ENCODE measurements at regions not wholly inside any gene's neighbourhood (a gene's known extent, or its start where the extent isn't known, plus 50 kb on each side); places are given as distances from the start of the nearest gene placed in this dataset.

- TF ChIP-seq POLR2A (IDR thresholded peaks at IDR 0.05; ENCODE audit: low read depth, low read length) (no peak), GATA2 (IDR thresholded peaks at IDR 0.05; ENCODE audit: insufficient read depth, insufficient read length, low read depth, low read length) (no peak), CTCF (IDR thresholded peaks at IDR 0.05; ENCODE audit: extremely low read depth in 1 of 2, insufficient read depth in 1 of 2, low read depth in 1 of 2, low read length in 2 of 2) (no peak), POLR2AphosphoS5 (IDR thresholded peaks at IDR 0.05; ENCODE audit: insufficient read depth, low read depth, low read length) (no peak), MAX (IDR thresholded peaks at IDR 0.05; ENCODE audit: insufficient read depth, insufficient read length) (no peak), FOS (IDR thresholded peaks at IDR 0.05; ENCODE audit: borderline replicate concordance, insufficient read depth, low read length) (no peak), EZH2 (IDR thresholded peaks at IDR 0.05; ENCODE audit: borderline replicate concordance, low read depth, low read length, severe bottlenecking) (no peak)
Observed at GRCh38 chr4:58507079-58507478, 1396.9 kb upstream of the IGFBP7 start.

Data from endothelial cell of umbilical vein (primary cell).